Endothelial cell of umbilical vein (primary cell): ENCODE measurements at regions not wholly inside any gene's neighbourhood (a gene's known extent, or its start where the extent isn't known, plus 50 kb on each side); places are given as distances from the start of the nearest gene placed in this dataset.

ENCODE experiments used
- BruUV-seq: library from RNA; stranded (reverse); fragments of 400-500 nt; replicated peaks from 2 replicates; lab custom pipeline; 2021; lab: Mats Ljungman, UMichigan
- CTCF ChIA-PET: fragments of 300-600, 350-600 bp; sonication (Branson Sonifier 250); formaldehyde crosslinking; loops from one replicate; lab custom pipeline; 2021; ENCODE audit warnings: antibody characterized with exemption, inconsistent platforms; lab: Charles Lee
- POLR2A ChIA-PET: fragments of 300-600, 350-600 bp; sonication (Branson Sonifier 250); formaldehyde crosslinking; loops from one replicate; lab custom pipeline; 2021; ENCODE audit warnings: antibody characterized with exemption, inconsistent platforms; lab: Charles Lee
- DNase-seq: peaks from one replicate; pipeline ENCODE4 v3.0.0-alpha.2; 2011; ENCODE audit warnings: low read depth, low spot score
- FAIRE-seq: peaks from 2 replicates; lab custom pipeline; 2011; peaks lifted over from hg19 to GRCh38; lab: Jason Lieb, UNC
- H2AFZ ChIP-seq: 2 replicates; pipeline ENCODE4 v1.6.0; 2012; ENCODE audit warnings: low read depth, low read length, control low read depth, inconsistent platforms
- H3K27ac ChIP-seq: 2 replicates; pipeline ENCODE4 v1.5.1; 2011; ENCODE audit warnings: low read depth, mild to moderate bottlenecking, control low read depth, low read length, moderate library complexity; ENCODE audit not compliant: insufficient read depth
- H3K27me3 ChIP-seq, 2 experiments: 2 replicates each; pipeline versions ENCODE4 v1.6.0 to v1.6.1; 2011; ENCODE audit warnings: low read length in 2 of 2, mixed read lengths in 1 of 2; ENCODE audit not compliant: control insufficient read depth in 2 of 2, insufficient read depth in 2 of 2
- H3K36me3 ChIP-seq, 2 experiments: 2 replicates in 1 of 2; 3 replicates in 1 of 2; pipeline ENCODE4 v1.5.1; 2011; ENCODE audit warnings: low read length in 2 of 2, mild to moderate bottlenecking in 1 of 2, moderate library complexity in 1 of 2; ENCODE audit not compliant: control insufficient read depth in 2 of 2, insufficient read depth in 2 of 2; ENCODE audit errors: extremely low read depth in 1 of 2
- H3K4me1 ChIP-seq: 3 replicates; pipeline ENCODE4 v1.5.1; 2011; ENCODE audit warnings: mild to moderate bottlenecking, low read length; ENCODE audit not compliant: control insufficient read depth, insufficient read depth; ENCODE audit errors: extremely low read depth
- H3K4me2 ChIP-seq: 2 replicates; pipeline ENCODE4 v1.6.1; 2011; ENCODE audit warnings: low read length, control low read depth, mixed read lengths; ENCODE audit not compliant: insufficient read depth
- H3K4me3 ChIP-seq, 3 experiments: fragments of 200-600 bp in 1 of 3; sonication (generic), shearing (Covaris generic) in 1 of 3; replicated peaks in 1 of 3; 2 replicates each; pipeline ENCODE4 v1.5.1; 2011 to 2016; ENCODE audit warnings: control low read depth in 3 of 3, low read length in 3 of 3, mild to moderate bottlenecking in 2 of 3, inconsistent platforms in 1 of 3, low read depth in 1 of 3, moderate library complexity in 1 of 3; ENCODE audit not compliant: insufficient read depth in 1 of 3
- H3K79me2 ChIP-seq: 2 replicates; pipeline ENCODE4 v1.6.0; 2012; ENCODE audit warnings: low read length, inconsistent platforms; ENCODE audit not compliant: control insufficient read depth, insufficient read depth
- H3K9ac ChIP-seq: replicated peaks from 2 replicates; pipeline ENCODE3; 2011; ENCODE audit warnings: low read length, control low read depth; ENCODE audit not compliant: insufficient read depth; ENCODE audit errors: extremely low read depth
- H3K9me1 ChIP-seq: replicated peaks from 3 replicates; pipeline ENCODE4 v1.6.0; 2011; ENCODE audit warnings: mild to moderate bottlenecking, low read length; ENCODE audit not compliant: control insufficient read depth, insufficient read depth; ENCODE audit errors: extremely low read depth
- H3K9me3 ChIP-seq: replicated peaks from 2 replicates; pipeline ENCODE4 v1.5.1; 2012; ENCODE audit warnings: low read length, inconsistent platforms; ENCODE audit not compliant: control insufficient read depth, insufficient read depth
- H4K20me1 ChIP-seq: replicated peaks from 2 replicates; pipeline ENCODE3; 2011; ENCODE audit warnings: mild to moderate bottlenecking, low read length; ENCODE audit not compliant: control insufficient read depth, insufficient read depth; ENCODE audit errors: extremely low read depth
- CTCF ChIP-seq, 2 donors: IDR thresholded peaks; 1 replicate in 1 of 2; 2 replicates in 1 of 2; pipeline ENCODE4 v1.5.1; 2011; ENCODE audit warnings: low read length in 2 of 2, mild to moderate bottlenecking in 2 of 2, moderate library complexity in 2 of 2, control low read depth in 1 of 2, inconsistent platforms in 1 of 2, low read depth in 1 of 2; ENCODE audit not compliant: insufficient read depth in 1 of 2; ENCODE audit errors: extremely low read depth in 1 of 2
- EZH2 ChIP-seq: IDR thresholded peaks from 2 replicates; pipeline ENCODE4 v1.6.1; 2012; ENCODE audit warnings: borderline replicate concordance, low read depth, mild to moderate bottlenecking, moderate library complexity, low read length, inconsistent platforms; ENCODE audit not compliant: severe bottlenecking
- FOS ChIP-seq: IDR thresholded peaks from 2 replicates; pipeline ENCODE4 v1.6.1; 2011; ENCODE audit warnings: mild to moderate bottlenecking, low read length, moderate library complexity, borderline replicate concordance; ENCODE audit not compliant: insufficient read depth
- GATA2 ChIP-seq: IDR thresholded peaks from 2 replicates; pipeline ENCODE4 v1.7.0; 2011; ENCODE audit warnings: low read depth, mild to moderate bottlenecking, moderate library complexity, mixed read lengths, low read length; ENCODE audit not compliant: insufficient read length, insufficient read depth
- JUN ChIP-seq: IDR thresholded peaks from 2 replicates; pipeline ENCODE4 v1.6.1; 2011; ENCODE audit warnings: borderline replicate concordance, low read depth; ENCODE audit not compliant: insufficient read length, insufficient read depth
- MAX ChIP-seq: IDR thresholded peaks from 2 replicates; pipeline ENCODE4 v1.6.1; 2011; ENCODE audit not compliant: insufficient read depth, insufficient read length
- MYC ChIP-seq: IDR thresholded peaks from one replicate; pipeline ENCODE4 v1.6.1; 2011; ENCODE audit warnings: mild to moderate bottlenecking, low read depth, low read length
- POLR2A ChIP-seq: IDR thresholded peaks from 2 replicates; pipeline ENCODE4 v1.6.1; 2012; ENCODE audit warnings: low read depth, mild to moderate bottlenecking, control low read depth, low read length
- dilution Hi-C: fragments of 300-500 bp; cut with MboI; formaldehyde crosslinking; loops from one replicate; pipeline ENCODE4 v1.15.0; 2019; ENCODE audit warnings: low sequenced_read_pairs; ENCODE audit not compliant: extremely low pct_ligation_motif_present
- intact Hi-C: fragments of 100-400 bp; cut with micrococcal nuclease; formaldehyde crosslinking; loops from one replicate; pipeline ENCODE4 v1.10.0; 2022

GRCh38 chr10:47176903-47177868, 122.8 kb upstream of the GDF10 start:
- intact Hi-C loops: no loop called here
- Histone ChIP-seq H3K9ac (no peak overlapping the region), H3K4me2 (no peak overlapping the region), H3K79me2 (no peaks in the 10 kb centered on the region), H4K20me1 (no peaks in the 10 kb centered on the region), H3K9me1 (no peaks in the 10 kb centered on the region), H3K27ac (no peak overlapping the region), H3K4me1 (no peaks in the 10 kb centered on the region), H3K4me3 (no peak overlapping the region), H3K36me3 (no peaks in the 10 kb centered on the region), H3K9me3 (no peaks in the 10 kb centered on the region), H3K27me3 (no peaks in the 10 kb centered on the region), H2AFZ (no peak overlapping the region)
- CTCF ChIA-PET: no interaction called here
- POLR2A ChIA-PET: no interaction called here
- FAIRE-seq (no peak), DNase-seq (no peak)
- BruUV-seq: no TSS peak
- no peak for TF ChIP-seq MAX
- TF ChIP-seq MYC: no peak
- no peak for TF ChIP-seq FOS
- TF ChIP-seq POLR2A: no peak
- no peak for TF ChIP-seq JUN
- TF ChIP-seq EZH2: no peak
- TF ChIP-seq CTCF (IDR thresholded peaks at IDR 0.05; ENCODE audit: extremely low read depth in 1 of 2, insufficient read depth in 1 of 2, low read depth in 1 of 2, low read length in 2 of 2): no peak
- no peak for TF ChIP-seq GATA2
- dilution Hi-C loops: no loop called here
